ENCODE measurements at regions not wholly inside any gene's neighbourhood (a gene's known extent, or its start where the extent isn't known, plus 50 kb on each side); places are given as distances from the start of the nearest gene placed in this dataset.
"Not testable (repeated sequence)": the region's sequence is repeated elsewhere in the genome, so short reads cannot be mapped to it uniquely, and the experiment has no call there.

DNA sequence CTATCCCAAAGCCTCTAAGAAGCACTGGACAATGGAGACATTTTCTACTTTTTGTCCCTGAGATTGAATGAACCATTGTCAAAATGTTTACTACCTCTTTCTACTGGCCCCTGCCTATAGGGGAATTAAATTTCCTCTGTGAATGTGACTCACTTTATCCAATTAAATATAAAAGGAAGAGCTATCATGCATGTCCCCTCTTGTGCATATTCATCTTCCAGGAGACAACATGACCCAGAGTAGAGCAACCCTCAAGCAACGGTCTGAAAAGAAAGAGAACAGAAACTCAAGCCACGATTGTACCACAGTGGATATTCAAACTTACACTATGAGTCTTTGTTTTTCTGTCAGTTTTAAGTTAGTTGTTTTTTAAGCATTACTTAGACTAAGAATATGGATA, 938.4 kb upstream of the ATXN7L3B start:
- Histone ChIP-seq H3K36me3 (ENCODE audit: control insufficient read depth in 3 of 3, insufficient read depth in 3 of 3, low read length in 3 of 3) (no peaks in the 10 kb centered on the region), H3K27ac (ENCODE audit: low read depth, low read length) (no peak overlapping the region), H3K9ac (ENCODE audit: low read depth in 1 of 3, low read length in 3 of 3) (no peak overlapping the region), H3K4me3 (ENCODE audit: low read length in 3 of 3) (no peak overlapping the region), H3K4me1 (ENCODE audit: control insufficient read depth in 3 of 3, insufficient read depth in 3 of 3, low read length in 3 of 3) (no peaks in the 10 kb centered on the region), H3K9me3 (ENCODE audit: control insufficient read depth in 3 of 3, low read length in 3 of 3) (no peaks in the 10 kb centered on the region), H3K27me3 (ENCODE audit: control insufficient read depth in 3 of 3, insufficient read depth in 3 of 3, low read length in 3 of 3) (no peaks in the 10 kb centered on the region)

DNA sequence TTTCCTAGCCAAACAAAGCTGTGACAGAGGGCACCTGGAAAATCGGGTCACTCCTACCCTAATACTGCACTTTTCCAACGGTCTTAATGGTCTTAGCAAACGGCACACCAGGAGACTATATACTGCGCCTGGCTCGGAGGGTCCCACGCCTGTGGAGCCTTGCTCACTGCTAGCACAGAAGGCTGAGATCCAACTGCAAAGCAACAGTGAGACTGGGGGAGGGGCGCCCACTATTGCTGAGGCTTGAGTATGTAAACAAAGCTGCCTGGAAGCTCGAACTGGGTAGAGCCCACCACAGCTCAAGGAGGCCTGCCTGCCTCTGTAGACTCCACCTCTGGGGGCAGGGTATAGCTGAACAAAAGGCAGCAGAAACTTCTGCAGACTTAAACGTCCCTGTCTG, 931.7 kb upstream of the ATXN7L3B start:
- not testable (repeated sequence) for H3K9ac ChIP-seq (ENCODE audit: low read depth in 1 of 3, low read length in 3 of 3); H3K36me3 ChIP-seq (ENCODE audit: control insufficient read depth in 3 of 3, insufficient read depth in 3 of 3, low read length in 3 of 3); H3K4me1 ChIP-seq (ENCODE audit: control insufficient read depth in 3 of 3, insufficient read depth in 3 of 3, low read length in 3 of 3)

GRCh38 chr12:73612551-73612950, 925.1 kb upstream of the ATXN7L3B start:
- H3K9me3 ChIP-seq (ENCODE audit: control insufficient read depth in 3 of 3, low read length in 3 of 3) = no peaks in the 10 kb centered on the region
- no peaks in the 10 kb centered on the region for H3K36me3 ChIP-seq (ENCODE audit: control insufficient read depth in 3 of 3, insufficient read depth in 3 of 3, low read length in 3 of 3)
- H3K27ac ChIP-seq (ENCODE audit: low read depth, low read length) = no peak overlapping the region
- no peak overlapping the region for H3K4me3 ChIP-seq (ENCODE audit: low read length in 3 of 3)
- no peaks in the 10 kb centered on the region for H3K4me1 ChIP-seq (ENCODE audit: control insufficient read depth in 3 of 3, insufficient read depth in 3 of 3, low read length in 3 of 3)
- H3K27me3 ChIP-seq (ENCODE audit: control insufficient read depth in 3 of 3, insufficient read depth in 3 of 3, low read length in 3 of 3) = no peaks in the 10 kb centered on the region
- H3K9ac ChIP-seq (ENCODE audit: low read depth in 1 of 3, low read length in 3 of 3) = no peak overlapping the region

More for the DNA sequence above, 931.7 kb upstream of the ATXN7L3B start:
- H3K27ac ChIP-seq (ENCODE audit: low read depth, low read length); H3K4me3 ChIP-seq (ENCODE audit: low read length in 3 of 3); H3K9me3 ChIP-seq (ENCODE audit: control insufficient read depth in 3 of 3, low read length in 3 of 3); H3K27me3 ChIP-seq (ENCODE audit: control insufficient read depth in 3 of 3, insufficient read depth in 3 of 3, low read length in 3 of 3): not testable (repeated sequence)

DNA sequence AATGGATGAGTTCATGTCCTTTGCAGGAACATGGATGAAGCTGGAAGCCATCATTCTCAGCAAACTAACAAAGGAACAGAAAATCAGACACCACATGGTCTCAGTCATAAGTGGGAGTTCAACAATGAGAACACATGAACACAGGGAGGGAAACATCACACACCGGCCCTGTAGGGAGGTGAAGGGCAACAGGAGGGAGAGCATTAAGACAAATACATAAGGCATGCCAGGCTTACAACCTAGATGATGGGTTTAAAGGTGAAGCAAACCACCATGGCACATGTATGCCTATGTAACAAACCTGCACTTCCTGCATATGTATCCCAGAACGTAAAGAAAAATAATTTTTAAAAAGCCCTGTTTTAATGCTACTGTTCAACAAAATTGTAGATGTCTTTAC, 914.2 kb upstream of the ATXN7L3B start:
- Histone ChIP-seq H3K9ac (ENCODE audit: low read depth in 1 of 3, low read length in 3 of 3) (no peak overlapping the region), H3K9me3 (ENCODE audit: control insufficient read depth in 3 of 3, low read length in 3 of 3) (no peaks in the 10 kb centered on the region), H3K36me3 (ENCODE audit: control insufficient read depth in 3 of 3, insufficient read depth in 3 of 3, low read length in 3 of 3) (no peaks in the 10 kb centered on the region), H3K27ac (ENCODE audit: low read depth, low read length) (no peak overlapping the region), H3K4me1 (ENCODE audit: control insufficient read depth in 3 of 3, insufficient read depth in 3 of 3, low read length in 3 of 3) (no peaks in the 10 kb centered on the region), H3K4me3 (ENCODE audit: low read length in 3 of 3) (no peak overlapping the region), H3K27me3 (ENCODE audit: control insufficient read depth in 3 of 3, insufficient read depth in 3 of 3, low read length in 3 of 3) (no peaks in the 10 kb centered on the region)

- Histone ChIP-seq H3K4me3 (ENCODE audit: low read length in 3 of 3) (no peak overlapping the region), H3K27me3 (ENCODE audit: control insufficient read depth in 3 of 3, insufficient read depth in 3 of 3, low read length in 3 of 3) (no peaks in the 10 kb centered on the region), H3K9ac (ENCODE audit: low read depth in 1 of 3, low read length in 3 of 3) (no peak overlapping the region), H3K9me3 (ENCODE audit: control insufficient read depth in 3 of 3, low read length in 3 of 3) (no peaks in the 10 kb centered on the region), H3K27ac (ENCODE audit: low read depth, low read length) (no peak overlapping the region), H3K36me3 (ENCODE audit: control insufficient read depth in 3 of 3, insufficient read depth in 3 of 3, low read length in 3 of 3) (no peaks in the 10 kb centered on the region), H3K4me1 (ENCODE audit: control insufficient read depth in 3 of 3, insufficient read depth in 3 of 3, low read length in 3 of 3) (no peaks in the 10 kb centered on the region)
Observed at GRCh38 chr12:73625226-73625625, 912.4 kb upstream of the ATXN7L3B start.

DNA sequence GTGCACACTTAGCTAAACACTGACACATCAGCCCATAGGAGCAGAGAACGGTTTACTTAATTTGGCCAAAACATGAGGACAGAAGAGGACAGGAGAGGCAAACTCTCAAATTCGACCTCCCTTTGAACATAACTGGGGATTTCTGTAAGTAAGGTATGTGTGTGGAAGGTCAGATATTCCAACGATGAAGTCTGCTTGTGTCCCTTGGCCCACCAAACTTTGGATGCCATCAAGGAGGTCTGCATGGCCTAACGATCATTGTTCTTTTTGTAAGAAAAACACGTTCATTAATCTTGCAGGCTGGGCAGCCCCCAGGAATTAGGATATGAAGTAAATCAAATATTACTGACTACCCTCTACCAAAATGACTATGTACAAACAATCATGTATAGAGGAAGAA, 908.5 kb upstream of the ATXN7L3B start:
- H3K36me3 ChIP-seq (ENCODE audit: control insufficient read depth in 3 of 3, insufficient read depth in 3 of 3, low read length in 3 of 3) = no peaks in the 10 kb centered on the region
- H3K27me3 ChIP-seq (ENCODE audit: control insufficient read depth in 3 of 3, insufficient read depth in 3 of 3, low read length in 3 of 3) = no peaks in the 10 kb centered on the region
- H3K27ac ChIP-seq (ENCODE audit: low read depth, low read length) = no peak overlapping the region
- H3K9ac ChIP-seq (ENCODE audit: low read depth in 1 of 3, low read length in 3 of 3) = no peak overlapping the region
- no peak overlapping the region for H3K4me3 ChIP-seq (ENCODE audit: low read length in 3 of 3)
- no peaks in the 10 kb centered on the region for H3K9me3 ChIP-seq (ENCODE audit: control insufficient read depth in 3 of 3, low read length in 3 of 3)
- H3K4me1 ChIP-seq (ENCODE audit: control insufficient read depth in 3 of 3, insufficient read depth in 3 of 3, low read length in 3 of 3) = no peaks in the 10 kb centered on the region

GRCh38 chr12:73629893-73630831, 907.5 kb upstream of the ATXN7L3B start:
- H3K36me3 ChIP-seq (ENCODE audit: control insufficient read depth in 3 of 3, insufficient read depth in 3 of 3, low read length in 3 of 3) = no peaks in the 10 kb centered on the region
- H3K4me3 ChIP-seq (ENCODE audit: low read length in 3 of 3) = no peak overlapping the region
- no peaks in the 10 kb centered on the region for H3K4me1 ChIP-seq (ENCODE audit: control insufficient read depth in 3 of 3, insufficient read depth in 3 of 3, low read length in 3 of 3)
- H3K9me3 ChIP-seq (ENCODE audit: control insufficient read depth in 3 of 3, low read length in 3 of 3) = no peaks in the 10 kb centered on the region
- H3K9ac ChIP-seq (ENCODE audit: low read depth in 1 of 3, low read length in 3 of 3) = no peak overlapping the region
- H3K27me3 ChIP-seq (ENCODE audit: control insufficient read depth in 3 of 3, insufficient read depth in 3 of 3, low read length in 3 of 3) = no peaks in the 10 kb centered on the region
- no peak overlapping the region for H3K27ac ChIP-seq (ENCODE audit: low read depth, low read length)

DNA sequence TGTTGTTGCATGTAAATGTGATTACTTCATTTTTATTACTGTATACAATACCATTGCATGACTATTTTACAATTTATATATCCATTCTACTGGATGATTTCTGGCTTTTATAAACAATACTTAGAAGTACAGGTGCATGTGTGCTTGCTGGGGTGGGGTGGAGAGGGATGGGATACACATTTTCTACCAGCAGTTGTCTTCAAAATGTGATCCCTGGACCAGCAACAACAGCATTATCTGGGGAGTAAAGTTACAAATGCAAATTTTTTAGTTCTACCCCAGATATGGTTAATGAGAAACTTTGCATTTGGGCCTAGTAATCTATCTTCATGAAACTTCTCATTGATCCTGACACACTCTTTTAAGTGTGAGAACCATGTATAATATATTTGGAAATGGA, 905.4 kb upstream of the ATXN7L3B start:
- H3K27me3 ChIP-seq (ENCODE audit: control insufficient read depth in 3 of 3, insufficient read depth in 3 of 3, low read length in 3 of 3) = no peaks in the 10 kb centered on the region
- H3K9me3 ChIP-seq (ENCODE audit: control insufficient read depth in 3 of 3, low read length in 3 of 3) = no peaks in the 10 kb centered on the region
- no peak overlapping the region for H3K4me3 ChIP-seq (ENCODE audit: low read length in 3 of 3)
- no peaks in the 10 kb centered on the region for H3K36me3 ChIP-seq (ENCODE audit: control insufficient read depth in 3 of 3, insufficient read depth in 3 of 3, low read length in 3 of 3)
- H3K9ac ChIP-seq (ENCODE audit: low read depth in 1 of 3, low read length in 3 of 3) = no peak overlapping the region
- H3K27ac ChIP-seq (ENCODE audit: low read depth, low read length) = no peak overlapping the region
- H3K4me1 ChIP-seq (ENCODE audit: control insufficient read depth in 3 of 3, insufficient read depth in 3 of 3, low read length in 3 of 3) = no peaks in the 10 kb centered on the region

- Histone ChIP-seq H3K27me3 (ENCODE audit: control insufficient read depth in 3 of 3, insufficient read depth in 3 of 3, low read length in 3 of 3) (no peaks in the 10 kb centered on the region), H3K27ac (ENCODE audit: low read depth, low read length) (no peak overlapping the region), H3K4me1 (ENCODE audit: control insufficient read depth in 3 of 3, insufficient read depth in 3 of 3, low read length in 3 of 3) (no peaks in the 10 kb centered on the region), H3K9ac (ENCODE audit: low read depth in 1 of 3, low read length in 3 of 3) (no peak overlapping the region), H3K9me3 (ENCODE audit: control insufficient read depth in 3 of 3, low read length in 3 of 3) (no peaks in the 10 kb centered on the region), H3K4me3 (ENCODE audit: low read length in 3 of 3) (no peak overlapping the region), H3K36me3 (ENCODE audit: control insufficient read depth in 3 of 3, insufficient read depth in 3 of 3, low read length in 3 of 3) (no peaks in the 10 kb centered on the region)
Observed at GRCh38 chr12:73632661-73633060, 905.0 kb upstream of the ATXN7L3B start.

DNA sequence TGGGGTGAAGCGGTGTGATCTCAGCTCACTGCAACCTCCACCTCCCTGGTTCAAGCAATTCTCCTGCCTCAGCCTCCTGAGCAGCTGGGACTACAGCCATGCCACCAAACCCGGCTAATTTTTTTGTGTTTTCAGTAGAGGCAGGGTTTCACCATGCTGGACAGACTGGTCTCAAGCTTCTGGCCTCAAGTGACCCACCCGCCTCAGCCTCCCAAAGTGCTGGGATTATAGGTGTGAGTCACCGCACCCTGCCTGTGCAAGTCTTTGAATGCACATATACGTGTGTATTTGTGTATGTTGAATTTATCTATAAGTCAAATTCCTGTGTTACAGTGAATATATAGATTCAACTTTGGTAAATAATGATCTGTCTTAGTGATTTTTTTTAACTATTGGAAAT, 898.2 kb upstream of the ATXN7L3B start:
- H3K9me3 ChIP-seq (ENCODE audit: control insufficient read depth in 3 of 3, low read length in 3 of 3); H3K4me3 ChIP-seq (ENCODE audit: low read length in 3 of 3); H3K27ac ChIP-seq (ENCODE audit: low read depth, low read length); H3K4me1 ChIP-seq (ENCODE audit: control insufficient read depth in 3 of 3, insufficient read depth in 3 of 3, low read length in 3 of 3); H3K9ac ChIP-seq (ENCODE audit: low read depth in 1 of 3, low read length in 3 of 3); H3K36me3 ChIP-seq (ENCODE audit: control insufficient read depth in 3 of 3, insufficient read depth in 3 of 3, low read length in 3 of 3); H3K27me3 ChIP-seq (ENCODE audit: control insufficient read depth in 3 of 3, insufficient read depth in 3 of 3, low read length in 3 of 3): not testable (repeated sequence)

All from skeletal muscle tissue (tissue), 3 donors.